ENCODE measurements at regions not wholly inside any gene's neighbourhood (a gene's known extent, or its start where the extent isn't known, plus 50 kb on each side); places are given as distances from the start of the nearest gene placed in this dataset.

DNA sequence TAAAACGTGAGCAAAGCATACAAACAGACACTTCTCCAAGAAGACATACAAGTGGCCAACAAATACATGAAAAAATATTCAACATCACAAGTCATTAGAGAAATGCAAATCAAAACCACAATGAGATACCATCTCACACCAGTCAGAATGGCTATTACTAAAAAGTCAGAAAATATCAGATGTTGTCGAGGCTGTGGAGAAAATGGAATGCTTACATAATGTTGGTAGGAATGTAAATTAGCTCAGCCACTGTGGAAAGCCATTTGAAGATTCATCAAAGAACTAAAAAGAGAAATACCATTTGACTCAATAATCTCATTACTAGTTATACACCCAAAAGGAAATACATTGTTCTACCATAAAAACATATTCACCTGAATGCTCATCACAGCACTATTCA is 825.7 kb downstream of the SUCLG1 start:
- ChIA-PET CTCF (no interaction called here), POLR2A (ENCODE audit: low non-redundant PET) (no interaction called here)
- H3K36me3 ChIP-seq (ENCODE audit: insufficient read depth, low read length, poor library complexity, severe bottlenecking), result no peaks in the 10 kb centered on the region
- DNase-seq (ENCODE audit: low spot score), result no peak
- H3K4me3 ChIP-seq (ENCODE audit: low read depth, low read length, poor library complexity, severe bottlenecking), result no peak overlapping the region
- intact Hi-C loops (cut with micrococcal nuclease; ENCODE audit: unreplicated experiment), result no loop called here
- H3K4me1 ChIP-seq (ENCODE audit: insufficient read depth, low read length, poor library complexity, severe bottlenecking), result no peaks in the 10 kb centered on the region
- BruUV-seq (replicated peaks), result no TSS peak
- no peaks in the 10 kb centered on the region for H3K27me3 ChIP-seq (replicated peaks; ENCODE audit: insufficient read depth, low read depth, low read length, poor library complexity)
- peaks cover 4% of the 10 kb centered on the region for H3K9me3 ChIP-seq (ENCODE audit: low read depth, low read length, poor library complexity, severe bottlenecking)
- TF ChIP-seq, protein P1, sequence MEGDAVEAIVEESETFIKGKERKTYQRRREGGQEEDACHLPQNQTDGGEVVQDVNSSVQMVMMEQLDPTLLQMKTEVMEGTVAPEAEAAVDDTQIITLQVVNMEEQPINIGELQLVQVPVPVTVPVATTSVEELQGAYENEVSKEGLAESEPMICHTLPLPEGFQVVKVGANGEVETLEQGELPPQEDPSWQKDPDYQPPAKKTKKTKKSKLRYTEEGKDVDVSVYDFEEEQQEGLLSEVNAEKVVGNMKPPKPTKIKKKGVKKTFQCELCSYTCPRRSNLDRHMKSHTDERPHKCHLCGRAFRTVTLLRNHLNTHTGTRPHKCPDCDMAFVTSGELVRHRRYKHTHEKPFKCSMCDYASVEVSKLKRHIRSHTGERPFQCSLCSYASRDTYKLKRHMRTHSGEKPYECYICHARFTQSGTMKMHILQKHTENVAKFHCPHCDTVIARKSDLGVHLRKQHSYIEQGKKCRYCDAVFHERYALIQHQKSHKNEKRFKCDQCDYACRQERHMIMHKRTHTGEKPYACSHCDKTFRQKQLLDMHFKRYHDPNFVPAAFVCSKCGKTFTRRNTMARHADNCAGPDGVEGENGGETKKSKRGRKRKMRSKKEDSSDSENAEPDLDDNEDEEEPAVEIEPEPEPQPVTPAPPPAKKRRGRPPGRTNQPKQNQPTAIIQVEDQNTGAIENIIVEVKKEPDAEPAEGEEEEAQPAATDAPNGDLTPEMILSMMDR (conservative IDR thresholded peaks at IDR 0.05; ENCODE audit: low read depth, low read length), result no peak
- TF ChIP-seq EZH2 (IDR thresholded peaks at IDR 0.05; ENCODE audit: borderline replicate concordance, low read depth, low read length, poor library complexity, severe bottlenecking), result no peak
- no peak overlapping the region for H3K27ac ChIP-seq (ENCODE audit: low read depth, low read length, poor library complexity, severe bottlenecking)

DNA sequence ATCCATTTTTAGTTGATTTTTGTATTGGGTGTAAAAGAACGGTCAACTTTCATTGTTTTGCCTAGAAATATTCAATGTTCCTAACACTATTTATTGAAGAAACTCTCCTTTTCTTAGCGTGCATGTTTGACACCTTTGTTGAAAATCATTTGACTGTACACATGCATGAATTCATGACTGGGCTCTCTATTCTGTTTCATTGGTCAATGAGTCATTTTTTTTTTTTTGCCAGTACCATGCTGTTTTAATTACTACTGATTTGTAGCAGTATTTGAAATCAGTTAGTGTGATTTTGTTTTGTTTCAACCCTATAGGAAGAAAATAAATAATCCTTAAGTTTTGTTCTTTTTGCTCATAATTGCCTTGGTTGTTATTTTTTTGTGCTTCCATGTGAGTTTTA is 828.7 kb downstream of the SUCLG1 start:
- POLR2A ChIA-PET (ENCODE audit: low non-redundant PET), result no interaction called here

DNA sequence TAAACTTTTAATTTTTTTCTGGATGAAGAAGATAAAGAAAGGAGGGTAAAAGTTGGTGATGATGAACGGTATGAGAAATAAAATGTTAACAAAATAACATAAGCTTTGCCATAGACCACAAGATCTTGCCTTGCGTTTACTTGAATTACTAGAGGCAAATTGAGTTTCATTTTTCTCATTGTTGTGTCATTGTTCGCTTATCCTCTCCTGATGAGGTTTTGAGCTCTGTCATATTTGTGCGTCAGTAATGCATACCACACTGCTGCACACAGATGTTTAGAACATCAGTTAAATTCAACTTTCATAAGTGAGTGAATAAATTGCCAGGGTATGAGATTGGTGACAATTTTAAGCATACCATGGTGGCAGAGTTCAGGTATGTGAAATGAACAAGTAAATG is 843.6 kb downstream of the SUCLG1 start:
- H3K27ac ChIP-seq (ENCODE audit: low read depth, low read length, poor library complexity, severe bottlenecking), result no peak overlapping the region
- no peak overlapping the region for H3K4me3 ChIP-seq (ENCODE audit: low read depth, low read length, poor library complexity, severe bottlenecking)
- DNase-seq (ENCODE audit: low spot score), result no peak
- intact Hi-C loops (cut with micrococcal nuclease; ENCODE audit: unreplicated experiment), result no loop called here
- CTCF ChIA-PET, result no interaction called here
- POLR2A ChIA-PET (ENCODE audit: low non-redundant PET), result no interaction called here
- no peaks in the 10 kb centered on the region for H3K36me3 ChIP-seq (ENCODE audit: insufficient read depth, low read length, poor library complexity, severe bottlenecking)
- no peak for TF ChIP-seq EZH2 (IDR thresholded peaks at IDR 0.05; ENCODE audit: borderline replicate concordance, low read depth, low read length, poor library complexity, severe bottlenecking)
- TF ChIP-seq, protein P1 (conservative IDR thresholded peaks at IDR 0.05; ENCODE audit: low read depth, low read length), result no peak
- peaks cover 3% of the 10 kb centered on the region for H3K9me3 ChIP-seq (ENCODE audit: low read depth, low read length, poor library complexity, severe bottlenecking)
- no TSS peak for BruUV-seq (replicated peaks)
- H3K27me3 ChIP-seq (replicated peaks; ENCODE audit: insufficient read depth, low read depth, low read length, poor library complexity), result no peaks in the 10 kb centered on the region
- no peaks in the 10 kb centered on the region for H3K4me1 ChIP-seq (ENCODE audit: insufficient read depth, low read length, poor library complexity, severe bottlenecking)

More for the DNA sequence above, 828.7 kb downstream of the SUCLG1 start:
- no peak for DNase-seq (ENCODE audit: low spot score)
- TF ChIP-seq, protein P1 (conservative IDR thresholded peaks at IDR 0.05; ENCODE audit: low read depth, low read length), result no peak
- no peak for TF ChIP-seq EZH2 (IDR thresholded peaks at IDR 0.05; ENCODE audit: borderline replicate concordance, low read depth, low read length, poor library complexity, severe bottlenecking)
- no TSS peak for BruUV-seq (replicated peaks)
- CTCF ChIA-PET, result no interaction called here
- no peaks in the 10 kb centered on the region for H3K27me3 ChIP-seq (replicated peaks; ENCODE audit: insufficient read depth, low read depth, low read length, poor library complexity)
- no peak overlapping the region for H3K4me3 ChIP-seq (ENCODE audit: low read depth, low read length, poor library complexity, severe bottlenecking)
- no peaks in the 10 kb centered on the region for H3K4me1 ChIP-seq (ENCODE audit: insufficient read depth, low read length, poor library complexity, severe bottlenecking)
- H3K27ac ChIP-seq (ENCODE audit: low read depth, low read length, poor library complexity, severe bottlenecking), result no peak overlapping the region
- peaks cover 4% of the 10 kb centered on the region for H3K9me3 ChIP-seq (ENCODE audit: low read depth, low read length, poor library complexity, severe bottlenecking)
- H3K36me3 ChIP-seq (ENCODE audit: insufficient read depth, low read length, poor library complexity, severe bottlenecking), result no peaks in the 10 kb centered on the region
- intact Hi-C loops (cut with micrococcal nuclease; ENCODE audit: unreplicated experiment), result no loop called here

Measured in A673 (cell line).